GM12878 (cell line): ENCODE measurements at regions not wholly inside any gene's neighbourhood (a gene's known extent, or its start where the extent isn't known, plus 50 kb on each side); places are given as distances from the start of the nearest gene placed in this dataset.

ENCODE experiments used
- CBFB ChIP-seq: IDR thresholded peaks from 2 replicates; pipeline ENCODE4 v1.6.1; 2016; ENCODE audit warnings: antibody characterized with exemption, low read depth
- CREB1 ChIP-seq: IDR thresholded peaks from 2 replicates; pipeline ENCODE4 v1.6.1; 2012; ENCODE audit warnings: low read depth, mild to moderate bottlenecking, inconsistent platforms
- CREM ChIP-seq: IDR thresholded peaks from 2 replicates; pipeline ENCODE4 v1.6.1; 2014; ENCODE audit warnings: antibody characterized with exemption, low read depth
- EP300 ChIP-seq, 2 experiments: fragments of 150-350 bp in 1 of 2; IDR thresholded peaks; 2 replicates each; pipeline ENCODE4 v1.6.1; 2011 to 2012; ENCODE audit warnings: low read depth in 2 of 2, low read length in 2 of 2, borderline replicate concordance in 1 of 2, improper control_type of control experiment in 1 of 2, inconsistent platforms in 1 of 2; ENCODE audit not compliant: control insufficient read depth in 1 of 2
- GABPA ChIP-seq: IDR thresholded peaks from 2 replicates; pipeline ENCODE4 v1.6.1; 2014; ENCODE audit warnings: antibody characterized with exemption, low read depth, mild to moderate bottlenecking, inconsistent platforms
- GATAD2B ChIP-seq: fragments of 450-650 bp; conservative IDR thresholded peaks from 2 replicates; pipeline ENCODE4 v1.6.1; 2017; ENCODE audit warnings: low read depth, mild to moderate bottlenecking, moderate library complexity
- IKZF1 ChIP-seq: fragments of 450-650 bp; conservative IDR thresholded peaks from 2 replicates; pipeline ENCODE4 v1.6.1; 2017; ENCODE audit warnings: antibody characterized with exemption, mild to moderate bottlenecking
- IKZF2 ChIP-seq, 2 experiments: fragments of 450-650 bp; IDR thresholded peaks; 2 replicates each; pipeline ENCODE4 v1.6.1; 2017; ENCODE audit warnings: mild to moderate bottlenecking in 2 of 2, moderate library complexity in 2 of 2
- MEF2B ChIP-seq: fragments of 450-650 bp; IDR thresholded peaks from 2 replicates; pipeline ENCODE4 v1.6.1; 2018; ENCODE audit warnings: mild to moderate bottlenecking, moderate library complexity; ENCODE audit not compliant: partially characterized antibody, poor library complexity, severe bottlenecking
- MTA2 ChIP-seq: fragments of 450-650 bp; IDR thresholded peaks from 2 replicates; pipeline ENCODE4 v1.6.1; 2016; ENCODE audit warnings: low read depth, mild to moderate bottlenecking, moderate library complexity
- MXI1 ChIP-seq: fragments of 150-350 bp; IDR thresholded peaks from 2 replicates; pipeline ENCODE4 v1.6.1; 2011; ENCODE audit warnings: low read depth, mild to moderate bottlenecking, inconsistent platforms, low read length, improper control_type of control experiment
- NBN ChIP-seq: fragments of 450-650 bp; IDR thresholded peaks from 2 replicates; pipeline ENCODE4 v1.6.1; 2016
- NR2C1 ChIP-seq: fragments of 450-650 bp; IDR thresholded peaks from 2 replicates; pipeline ENCODE4 v1.6.1; 2017; ENCODE audit warnings: antibody characterized with exemption, mild to moderate bottlenecking, moderate library complexity
- POLR2A ChIP-seq: IDR thresholded peaks from 2 replicates; pipeline ENCODE4 v1.6.1; 2011; ENCODE audit warnings: low read depth, mild to moderate bottlenecking, low read length
- POLR2AphosphoS2 ChIP-seq: IDR thresholded peaks from 2 replicates; pipeline ENCODE4 v1.6.1; 2011; ENCODE audit warnings: low read depth, mild to moderate bottlenecking, low read length, improper control_type of control experiment, moderate library complexity
- POU2F2 ChIP-seq: IDR thresholded peaks from 3 replicates; pipeline ENCODE4 v1.6.1; 2011; ENCODE audit warnings: low read depth, mild to moderate bottlenecking, low read length, borderline replicate concordance
- RUNX3 ChIP-seq: IDR thresholded peaks from 2 replicates; pipeline ENCODE4 v1.6.1; 2012; ENCODE audit warnings: low read length, inconsistent platforms
- SMAD1 ChIP-seq: fragments of 450-650 bp; IDR thresholded peaks from 2 replicates; pipeline ENCODE4 v1.6.1; 2018; ENCODE audit warnings: mild to moderate bottlenecking, low read depth; ENCODE audit not compliant: partially characterized antibody
- SMARCA5 ChIP-seq: fragments of 450-650 bp; IDR thresholded peaks from 2 replicates; pipeline ENCODE4 v1.6.1; 2017; ENCODE audit warnings: mild to moderate bottlenecking
- SPI1 ChIP-seq: IDR thresholded peaks from 2 replicates; pipeline ENCODE4 v1.6.1; 2011; ENCODE audit warnings: low read depth, mild to moderate bottlenecking, low read length, moderate library complexity, borderline replicate concordance; ENCODE audit not compliant: insufficient read depth
- SUPT20H ChIP-seq: IDR thresholded peaks from 2 replicates; pipeline ENCODE4 v1.6.1; 2011; ENCODE audit warnings: low read depth, mild to moderate bottlenecking, low read length, moderate library complexity, borderline replicate concordance; ENCODE audit not compliant: control insufficient read depth
- WRNIP1 ChIP-seq: IDR thresholded peaks from 2 replicates; pipeline ENCODE4 v1.6.1; 2011; ENCODE audit warnings: low read depth, low read length, improper control_type of control experiment, borderline replicate concordance
- ZBTB33 ChIP-seq: fragments of 450-650 bp; IDR thresholded peaks from 2 replicates; pipeline ENCODE4 v1.6.1; 2017; ENCODE audit warnings: mild to moderate bottlenecking
- ZNF24 ChIP-seq: fragments of 450-650 bp; IDR thresholded peaks from 2 replicates; pipeline ENCODE4 v1.6.1; 2017; ENCODE audit warnings: antibody characterized with exemption, mild to moderate bottlenecking
- ZSCAN29 ChIP-seq: fragments of 450-650 bp; IDR thresholded peaks from 2 replicates; pipeline ENCODE4 v1.6.1; 2017; ENCODE audit warnings: mild to moderate bottlenecking, moderate library complexity
- TF ChIP-seq, protein P1 (sequence below): fragments of 450-650 bp; IDR thresholded peaks from 2 replicates; pipeline ENCODE4 v1.6.1; 2017; ENCODE audit warnings: mild to moderate bottlenecking, moderate library complexity
- TF ChIP-seq, protein P2 (sequence below): IDR thresholded peaks from 2 replicates; pipeline ENCODE4 v1.6.1; 2012; ENCODE audit warnings: low read depth, low read length, improper control_type of control experiment

DNA sequence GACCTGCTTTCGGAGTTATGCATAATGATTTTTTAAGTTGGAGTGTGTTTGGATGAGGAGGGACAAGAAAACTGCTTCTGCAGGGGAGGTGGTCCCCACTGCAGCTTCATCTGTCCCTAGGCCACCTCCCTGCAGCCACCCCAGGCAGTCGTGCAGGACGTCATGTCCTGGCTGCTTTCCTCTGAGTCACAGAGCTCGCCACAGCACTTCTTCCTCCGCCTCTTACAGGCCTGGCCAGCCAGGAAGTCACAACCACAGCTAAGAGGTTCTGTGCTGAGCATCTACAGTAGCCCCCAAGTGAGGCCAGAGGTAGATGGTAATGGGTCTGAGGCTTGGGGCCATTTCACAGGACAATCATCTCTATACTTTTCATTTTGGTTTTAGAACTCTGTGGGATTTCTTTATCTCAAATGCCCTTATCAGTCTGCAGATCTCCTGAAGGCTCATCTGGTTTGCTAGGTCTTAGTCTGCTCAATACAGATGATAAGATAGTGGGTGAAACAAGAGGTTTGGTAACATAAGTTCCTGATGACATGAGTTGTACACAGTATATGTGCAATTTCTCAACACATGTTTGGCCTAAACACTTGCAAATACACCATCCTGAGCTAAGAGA is 106.4 kb downstream of the ARF6 start (continued):
- TF ChIP-seq, protein P1, sequence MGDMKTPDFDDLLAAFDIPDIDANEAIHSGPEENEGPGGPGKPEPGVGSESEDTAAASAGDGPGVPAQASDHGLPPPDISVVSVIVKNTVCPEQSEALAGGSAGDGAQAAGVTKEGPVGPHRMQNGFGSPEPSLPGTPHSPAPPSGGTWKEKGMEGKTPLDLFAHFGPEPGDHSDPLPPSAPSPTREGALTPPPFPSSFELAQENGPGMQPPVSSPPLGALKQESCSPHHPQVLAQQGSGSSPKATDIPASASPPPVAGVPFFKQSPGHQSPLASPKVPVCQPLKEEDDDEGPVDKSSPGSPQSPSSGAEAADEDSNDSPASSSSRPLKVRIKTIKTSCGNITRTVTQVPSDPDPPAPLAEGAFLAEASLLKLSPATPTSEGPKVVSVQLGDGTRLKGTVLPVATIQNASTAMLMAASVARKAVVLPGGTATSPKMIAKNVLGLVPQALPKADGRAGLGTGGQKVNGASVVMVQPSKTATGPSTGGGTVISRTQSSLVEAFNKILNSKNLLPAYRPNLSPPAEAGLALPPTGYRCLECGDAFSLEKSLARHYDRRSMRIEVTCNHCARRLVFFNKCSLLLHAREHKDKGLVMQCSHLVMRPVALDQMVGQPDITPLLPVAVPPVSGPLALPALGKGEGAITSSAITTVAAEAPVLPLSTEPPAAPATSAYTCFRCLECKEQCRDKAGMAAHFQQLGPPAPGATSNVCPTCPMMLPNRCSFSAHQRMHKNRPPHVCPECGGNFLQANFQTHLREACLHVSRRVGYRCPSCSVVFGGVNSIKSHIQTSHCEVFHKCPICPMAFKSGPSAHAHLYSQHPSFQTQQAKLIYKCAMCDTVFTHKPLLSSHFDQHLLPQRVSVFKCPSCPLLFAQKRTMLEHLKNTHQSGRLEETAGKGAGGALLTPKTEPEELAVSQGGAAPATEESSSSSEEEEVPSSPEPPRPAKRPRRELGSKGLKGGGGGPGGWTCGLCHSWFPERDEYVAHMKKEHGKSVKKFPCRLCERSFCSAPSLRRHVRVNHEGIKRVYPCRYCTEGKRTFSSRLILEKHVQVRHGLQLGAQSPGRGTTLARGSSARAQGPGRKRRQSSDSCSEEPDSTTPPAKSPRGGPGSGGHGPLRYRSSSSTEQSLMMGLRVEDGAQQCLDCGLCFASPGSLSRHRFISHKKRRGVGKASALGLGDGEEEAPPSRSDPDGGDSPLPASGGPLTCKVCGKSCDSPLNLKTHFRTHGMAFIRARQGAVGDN, result peak; percentile 97
- TF ChIP-seq NR2C1 (no peak), GABPA (0 out of 2 replicates have a peak, but pooled peaks have one; percentile 51), RUNX3 (peak; percentile 86), ZBTB33 (no peak), POU2F2 (peak; percentile 70; the same call in 1 of the 3 replicates), NBN (peak; percentile 71; the same call in 1 of the 2 replicates), CBFB (peak; percentile 77), CREB1 (peak; percentile 82), MTA2 (peak; percentile 43; the same call in 1 of the 2 replicates), CREM (peak; percentile 88), ZSCAN29 (no peak), ZNF24 (peak; percentile 46; the same call in 1 of the 2 replicates), POLR2AphosphoS2 (peak; percentile 87; the same call in 1 of the 2 replicates), IKZF1 (peak; percentile 68), WRNIP1 (0 out of 2 replicates have a peak, but pooled peaks have one; percentile 65), MXI1 (peak; percentile 33; the same call in 1 of the 2 replicates), GATAD2B (peak; percentile 69), SUPT20H (no peak), SPI1 (peak; percentile 62), SMARCA5 (0 out of 2 replicates have a peak, but pooled peaks have one; percentile 40), IKZF2 (IDR thresholded peaks at IDR 0.05) (peak; percentile 38 to 43; a peak in 2 of 4 replicates), MEF2B (peak; percentile 25), SMAD1 (peak; percentile 58), POLR2A (peak; percentile 77), EP300 (IDR thresholded peaks at IDR 0.05; ENCODE audit: borderline replicate concordance in 1 of 2, control insufficient read depth in 1 of 2, low read depth in 2 of 2, low read length in 2 of 2) (peak; percentile 27 to 67; a peak in 2 of 4 replicates)
- TF ChIP-seq, protein P2, sequence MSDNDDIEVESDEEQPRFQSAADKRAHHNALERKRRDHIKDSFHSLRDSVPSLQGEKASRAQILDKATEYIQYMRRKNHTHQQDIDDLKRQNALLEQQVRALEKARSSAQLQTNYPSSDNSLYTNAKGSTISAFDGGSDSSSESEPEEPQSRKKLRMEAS, result 0 out of 2 replicates have a peak, but pooled peaks have one; percentile 59
